GM12874 (cell line): ENCODE measurements at regions not wholly inside any gene's neighbourhood (a gene's known extent, or its start where the extent isn't known, plus 50 kb on each side); places are given as distances from the start of the nearest gene placed in this dataset.

Source experiments
- CTCF ChIP-seq: IDR thresholded peaks from 2 replicates; pipeline ENCODE4 v1.5.1; 2011; ENCODE audit warnings: low read depth, mild to moderate bottlenecking, control low read depth, low read length, moderate library complexity; ENCODE audit not compliant: insufficient read depth

- no peak for TF ChIP-seq CTCF
Measured at GRCh38 chr7:91722831-91723230, 157.7 kb downstream of the MTERF1 start.

- no peak for TF ChIP-seq CTCF
Measured at GRCh38 chr7:91731976-91732375, 148.5 kb downstream of the MTERF1 start.

- no peak for TF ChIP-seq CTCF
Measured at GRCh38 chr7:91749418-91749817, 131.1 kb downstream of the MTERF1 start.

- TF ChIP-seq CTCF, result no peak
Measured at GRCh38 chr7:91750091-91750490, 130.4 kb downstream of the MTERF1 start.

- no peak for TF ChIP-seq CTCF
Measured at GRCh38 chr7:91752102-91752501, 128.4 kb downstream of the MTERF1 start.

- no peak for TF ChIP-seq CTCF
Measured at GRCh38 chr7:91759205-91759863, 121.2 kb downstream of the MTERF1 start.

GRCh38 chr7:91767820-91768219, 112.7 kb downstream of the MTERF1 start:
- TF ChIP-seq CTCF, result no peak

- TF ChIP-seq CTCF, result no peak
Measured at GRCh38 chr7:91771394-91771793, 109.1 kb downstream of the MTERF1 start.
